Posterior vena cava (tissue), 2 donors: ENCODE measurements at regions not wholly inside any gene's neighbourhood (a gene's known extent, or its start where the extent isn't known, plus 50 kb on each side); places are given as distances from the start of the nearest gene placed in this dataset.

Experiments used
- DNase-seq: peaks from one replicate; pipeline ENCODE4 v3.0.0-alpha.2; 2020; ENCODE audit warnings: low spot score
- intact Hi-C, 2 donors: fragments of 100-400 bp; cut with DNase I; formaldehyde crosslinking; loops; one replicate each; pipeline versions ENCODE4 v1.14.1 to v1.14.2; 2022 to 2023
- donor health status: DM: yes; HTN: yes; CAD: no.
- donor health status: DM: yes; HTN: yes; CAD: no.

DNA sequence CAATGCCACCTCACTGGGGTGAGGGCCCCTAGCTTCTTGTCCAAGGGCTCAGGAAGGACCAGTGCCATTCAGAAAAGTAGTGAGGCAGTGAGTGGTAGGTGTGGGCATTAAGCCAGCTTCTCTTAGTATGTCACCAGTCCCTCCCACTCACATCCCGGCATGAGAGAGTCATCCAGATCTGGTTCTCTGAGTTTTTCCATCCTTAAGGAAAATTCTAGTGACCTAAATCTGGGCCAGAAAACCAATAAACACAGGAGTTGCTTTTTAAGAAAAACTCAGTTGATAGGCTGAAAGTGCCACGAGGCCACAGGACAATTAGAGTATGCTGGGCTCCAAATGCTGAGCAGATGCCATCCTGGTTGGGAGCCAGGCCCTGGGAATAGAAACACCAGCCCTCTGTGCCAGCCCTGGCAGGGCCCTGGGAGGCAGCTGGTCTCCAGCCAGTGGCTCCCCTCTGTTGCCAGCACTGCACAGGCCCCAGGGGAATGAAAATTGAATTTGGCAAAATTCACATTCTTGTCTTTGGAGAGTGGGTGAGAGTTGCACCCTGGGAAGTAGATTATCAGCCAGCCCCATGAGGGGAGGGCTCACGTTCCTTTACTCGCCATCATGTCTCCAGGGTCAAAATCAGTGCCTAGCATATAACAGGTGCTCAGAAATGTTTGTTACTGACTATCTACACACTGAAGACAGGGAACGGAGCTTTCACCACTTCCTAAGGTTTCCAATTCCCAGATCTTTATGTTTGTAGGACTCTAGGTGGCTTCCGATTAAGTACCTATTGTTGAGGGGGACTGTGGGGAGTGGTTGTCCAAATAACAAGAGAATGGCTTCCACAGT is 52.8 kb downstream of the FAM43A start:
- intact Hi-C loops: no loop called here
- DNase-seq: no peak

DNA sequence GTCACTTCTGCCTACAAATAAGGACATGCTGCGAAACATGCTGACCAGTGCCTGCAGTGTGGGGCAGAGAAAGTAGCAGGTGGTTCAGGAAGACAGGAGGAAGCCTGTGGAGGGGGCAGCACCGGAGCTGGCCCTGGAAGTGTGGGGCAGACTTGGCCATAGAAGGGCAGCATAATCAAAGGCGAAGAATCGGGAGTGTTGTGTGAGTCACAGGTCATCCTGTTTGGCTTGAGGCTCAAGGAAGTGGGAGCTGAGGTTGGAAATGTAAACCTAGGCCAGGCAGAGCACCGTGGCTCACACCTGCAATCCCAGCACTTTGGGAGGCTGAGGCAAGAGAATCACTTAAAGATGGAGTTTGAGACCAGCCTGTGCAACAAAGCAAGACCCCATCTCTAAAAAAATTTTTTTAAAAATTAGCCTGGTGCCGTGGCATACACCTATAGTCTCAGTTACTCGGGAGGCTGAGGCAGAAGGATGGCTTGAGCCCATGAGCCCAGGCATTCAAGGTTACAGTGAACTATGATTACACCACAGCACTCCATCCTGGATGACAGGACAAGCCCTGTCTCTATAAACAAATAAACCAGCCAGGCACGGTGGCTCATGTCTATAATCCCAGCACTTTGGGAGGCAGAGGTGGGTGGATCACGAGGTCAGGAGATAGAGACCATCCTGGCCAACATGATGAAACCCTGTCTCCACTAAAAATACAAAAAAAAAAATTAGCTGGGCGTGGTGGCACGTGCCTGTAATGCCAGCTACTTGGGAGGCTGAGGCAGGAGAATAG is 54.0 kb downstream of the FAM43A start:
- DNase-seq: no peak
- intact Hi-C loops: no loop called here

GRCh38 chr3:194740859-194741491 is 55.3 kb downstream of the FAM43A start:
- DNase-seq: no peak
- intact Hi-C loops: no loop called here

- no peak for DNase-seq
- intact Hi-C loops: no loop called here
Observed at GRCh38 chr3:194741916-194742315, 56.2 kb downstream of the FAM43A start.

DNA sequence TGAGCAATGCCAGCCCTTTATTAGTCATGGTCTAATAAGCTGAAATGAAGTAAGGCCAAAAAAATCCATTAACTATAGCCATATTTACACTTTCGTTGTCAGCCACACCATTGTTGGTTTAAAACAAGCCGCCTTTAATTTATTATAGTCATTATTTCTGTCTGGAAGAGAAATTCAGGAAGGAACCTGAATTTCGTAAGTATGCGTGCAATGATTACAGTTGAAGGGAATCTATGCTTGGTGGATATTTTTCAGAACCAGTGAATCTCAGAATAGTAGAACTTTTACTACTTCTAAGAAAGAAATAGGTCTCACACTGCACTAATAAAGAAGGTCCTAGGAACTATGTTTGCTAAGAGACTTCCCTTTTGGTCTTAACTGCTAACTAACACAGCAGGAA is 59.1 kb downstream of the FAM43A start:
- DNase-seq: no peak
- intact Hi-C loops: no loop called here

DNA sequence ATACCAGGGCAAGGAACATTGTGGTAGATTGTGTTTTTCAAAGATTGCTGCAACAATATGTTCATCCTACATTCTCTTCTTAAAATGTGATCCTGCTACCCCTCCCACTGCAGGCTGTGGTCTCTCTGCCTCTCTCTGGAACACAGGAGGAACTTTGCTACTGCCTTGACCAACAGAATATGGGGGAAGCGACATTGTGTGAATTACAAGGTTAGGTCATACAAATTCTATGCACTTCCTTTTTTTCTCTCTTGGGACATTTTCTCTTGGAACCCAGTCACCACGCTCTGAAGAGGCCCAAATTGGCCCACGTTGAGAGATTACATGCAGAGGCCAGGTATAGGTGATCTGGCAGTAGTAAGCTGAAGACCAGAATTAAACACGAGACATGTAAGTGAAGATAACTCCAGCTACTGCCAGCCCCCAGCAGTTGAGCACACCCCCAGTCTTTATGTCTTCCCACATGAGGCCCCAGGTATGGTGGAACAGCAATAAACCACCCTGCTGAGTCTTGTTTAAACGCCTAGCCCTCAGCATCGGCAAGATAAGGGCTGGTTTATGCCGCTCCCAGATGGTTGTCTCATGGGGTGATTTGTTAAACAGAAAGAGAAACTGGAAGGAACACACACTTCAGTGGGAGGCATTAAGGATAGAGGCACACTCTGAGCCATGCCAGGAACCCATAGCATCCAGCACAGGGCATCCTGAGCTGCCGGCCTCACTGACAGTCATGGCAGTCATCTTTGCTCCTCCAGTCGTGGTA is 59.9 kb downstream of the FAM43A start:
- no peak for DNase-seq
- intact Hi-C loops: no loop called here

DNA sequence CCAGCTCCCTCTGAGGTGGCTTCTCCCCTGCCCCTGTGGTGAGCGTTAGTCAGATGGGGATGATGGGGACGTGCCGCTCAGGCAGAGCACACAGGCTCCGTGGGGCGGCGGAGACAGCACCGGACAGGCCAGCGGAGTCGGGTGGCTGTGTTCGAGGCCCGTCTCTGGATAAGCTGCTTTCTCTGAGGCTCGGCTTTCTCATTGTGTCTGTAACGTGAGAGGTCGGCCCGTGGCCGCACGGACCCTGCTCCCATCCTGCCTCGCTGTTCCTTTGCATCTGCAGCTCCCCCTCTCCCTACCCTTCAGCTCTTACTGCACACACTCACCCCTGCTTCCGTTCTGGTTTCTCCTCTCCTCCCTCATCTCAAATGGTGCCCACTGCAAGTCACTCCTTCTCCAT is 62.5 kb downstream of the FAM43A start:
- intact Hi-C loops: no loop called here
- DNase-seq: peak; percentile 51

DNA sequence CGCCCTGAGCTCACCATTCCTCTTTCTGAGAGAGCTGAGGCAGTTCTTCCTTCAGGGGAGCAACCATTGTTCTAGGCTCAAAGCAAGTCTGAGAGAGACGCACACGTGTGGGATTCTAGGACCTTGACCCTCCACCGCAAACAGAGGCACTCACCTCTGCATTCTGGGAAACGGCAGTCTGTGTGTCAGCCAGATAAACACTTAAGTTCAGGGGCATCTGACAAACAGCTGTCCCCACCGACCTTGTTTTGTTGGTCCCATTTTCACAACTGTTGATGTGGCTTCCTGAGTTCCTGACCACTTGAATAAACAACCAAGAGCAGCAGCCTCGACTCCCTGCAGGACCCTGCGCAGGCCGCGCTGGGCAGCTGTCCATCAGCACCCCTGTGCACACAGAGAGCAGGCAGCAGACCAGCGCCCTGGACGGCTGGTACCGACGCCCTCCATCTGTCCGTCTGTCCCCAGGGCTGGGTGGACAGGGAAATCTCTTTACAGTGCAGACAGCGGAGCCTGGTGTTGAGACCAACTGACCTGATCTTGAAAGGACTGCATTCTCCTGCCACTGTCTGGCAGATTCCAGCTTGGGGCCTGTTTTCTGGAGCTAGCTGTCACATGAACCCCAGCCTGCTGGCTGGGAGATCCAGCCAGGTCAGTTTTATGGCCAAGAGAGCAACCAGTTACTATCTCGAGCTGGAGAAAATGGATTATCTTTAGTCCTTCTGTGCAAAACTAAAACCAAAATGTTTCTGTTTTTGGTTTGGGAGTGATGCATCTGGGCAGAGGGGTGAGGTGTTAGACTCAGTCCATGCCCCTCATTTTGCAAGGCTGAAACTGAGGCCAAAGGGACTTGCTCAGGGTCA is 64.2 kb downstream of the FAM43A start:
- no peak for DNase-seq
- intact Hi-C loops: no loop called here

DNA sequence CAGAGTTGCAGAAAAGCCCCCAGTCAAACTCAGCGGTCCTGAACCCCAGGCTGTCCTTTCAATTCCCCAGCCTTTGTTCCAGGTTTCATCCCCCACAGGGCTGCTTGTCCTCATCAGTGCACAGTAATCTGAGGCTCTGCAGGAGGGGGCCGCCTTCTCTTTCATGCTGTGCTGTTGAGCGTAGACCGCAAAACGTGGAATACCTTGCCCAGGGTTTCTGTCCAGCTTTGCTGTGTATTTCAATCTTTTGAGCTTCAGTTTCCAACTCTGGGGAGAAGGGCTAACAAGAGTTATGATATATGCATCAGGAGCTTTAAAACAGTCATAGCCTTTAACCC is 64.8 kb downstream of the FAM43A start:
- intact Hi-C loops: no loop called here
- peak; percentile 24 for DNase-seq

DNA sequence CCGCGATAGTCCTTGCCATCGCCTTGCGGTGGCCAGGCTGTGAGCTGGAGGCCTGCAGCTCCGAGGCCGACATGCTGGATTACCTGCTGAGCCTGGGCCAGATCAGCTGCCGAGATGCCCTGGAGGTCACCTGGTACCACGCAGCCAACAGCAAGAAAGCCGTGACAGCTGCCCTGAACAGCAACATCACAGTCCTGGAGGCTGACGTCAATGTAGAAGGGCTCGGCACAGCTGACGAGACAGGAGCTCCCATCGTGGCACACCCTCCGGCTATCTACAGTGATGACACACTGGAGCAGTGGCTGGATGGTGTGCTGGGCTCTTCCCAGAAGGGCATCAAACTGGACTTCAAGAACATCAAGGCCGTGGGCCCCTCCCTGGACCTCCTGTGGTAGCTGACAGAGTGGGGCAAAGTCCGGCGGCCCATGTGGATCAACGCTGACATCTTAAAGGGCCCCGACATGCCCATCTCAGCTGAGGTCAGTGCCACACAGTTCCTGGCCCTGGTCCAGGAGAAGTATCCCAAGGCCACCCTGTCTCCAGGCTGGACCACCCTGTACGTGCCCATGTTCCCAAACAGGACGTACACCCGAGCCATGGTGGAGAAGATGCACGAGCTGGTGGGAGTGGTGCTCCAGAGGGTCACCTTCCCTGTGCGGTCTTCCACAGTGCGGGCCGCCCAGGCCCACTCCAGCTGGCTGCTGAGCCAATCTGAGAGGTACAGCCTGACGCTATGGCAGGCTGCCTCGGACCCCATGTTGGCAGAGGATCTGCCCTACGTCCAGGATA is 70.2 kb downstream of the FAM43A start:
- intact Hi-C loops: no loop called here
- DNase-seq: no peak

- DNase-seq: no peak
- intact Hi-C loops: no loop called here
Observed at GRCh38 chr3:194756460-194756779, 70.7 kb downstream of the FAM43A start.

- DNase-seq: no peak
- intact Hi-C loops: no loop called here
Observed at GRCh38 chr3:194756791-194757325, 71.2 kb downstream of the FAM43A start.

DNA sequence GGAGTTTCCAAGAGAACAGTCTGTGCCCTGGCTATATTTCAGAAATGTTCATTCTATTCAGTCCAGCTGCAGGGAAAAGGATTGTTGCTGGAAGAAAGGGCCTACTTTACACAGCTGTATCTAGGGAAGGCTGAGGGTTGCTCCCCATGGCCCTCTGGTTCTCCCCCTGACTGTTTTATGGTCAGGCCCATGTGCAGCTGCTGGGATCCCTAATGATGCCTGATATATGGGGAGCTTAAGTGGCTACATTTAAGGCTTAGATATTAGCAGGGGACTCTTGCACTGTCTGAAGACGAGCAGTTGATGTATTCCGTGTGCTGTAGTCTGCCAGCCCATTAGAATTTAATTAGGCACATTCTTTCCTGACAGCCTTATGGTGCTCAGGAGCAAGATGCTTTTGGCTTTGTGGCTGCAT is 72.0 kb downstream of the FAM43A start:
- intact Hi-C loops: no loop called here
- DNase-seq: no peak

DNA sequence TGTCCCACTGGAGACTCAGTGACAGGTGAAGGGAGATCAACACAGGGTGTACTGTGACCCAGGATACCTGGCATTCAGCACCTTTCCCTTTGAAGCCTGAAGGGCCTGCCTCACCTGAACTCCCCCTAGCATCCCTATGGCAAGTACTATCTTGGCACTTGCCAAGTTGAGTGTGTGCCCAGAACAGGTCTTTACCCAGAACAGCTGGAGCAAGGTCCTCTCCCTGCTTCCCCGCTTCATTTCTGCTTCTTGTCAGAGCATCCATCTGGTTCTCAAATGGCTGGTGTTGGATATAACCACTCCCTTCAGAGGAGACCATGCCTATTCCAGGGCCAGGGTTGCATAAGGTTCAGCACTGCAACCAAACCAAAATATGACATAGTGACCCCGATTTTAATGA is 73.0 kb downstream of the FAM43A start:
- intact Hi-C loops: no loop called here
- DNase-seq: no peak

DNA sequence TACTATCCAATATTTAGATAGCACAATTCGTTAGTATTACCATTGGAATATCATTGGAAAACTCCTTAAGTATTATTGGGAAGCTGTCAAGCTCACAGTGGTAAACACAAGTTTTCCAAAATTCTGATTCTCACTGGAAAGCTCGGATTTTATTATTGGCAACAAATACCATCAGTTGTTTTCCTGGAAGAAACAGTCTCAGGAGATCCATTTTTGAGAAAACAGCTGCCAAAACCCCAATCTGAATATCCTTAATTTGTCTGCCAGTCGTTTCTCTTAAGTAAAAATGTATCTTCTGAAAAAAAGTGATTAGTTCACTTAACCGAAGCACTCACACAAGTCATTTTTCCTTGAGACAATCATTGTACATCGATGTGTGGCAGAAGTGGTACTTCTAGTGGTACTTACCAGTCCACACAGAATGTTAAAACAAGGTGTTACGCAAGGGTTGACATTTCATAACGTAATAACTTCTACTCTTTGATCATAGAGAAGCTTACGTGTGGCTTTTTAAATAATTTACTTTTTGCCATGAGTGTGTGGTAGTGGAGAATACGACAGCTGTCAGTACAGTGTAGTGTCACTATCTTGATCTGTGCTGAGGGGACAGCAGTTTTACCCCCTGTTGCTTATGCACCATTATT is 74.9 kb downstream of the FAM43A start:
- intact Hi-C loops: no loop called here
- no peak for DNase-seq

DNA sequence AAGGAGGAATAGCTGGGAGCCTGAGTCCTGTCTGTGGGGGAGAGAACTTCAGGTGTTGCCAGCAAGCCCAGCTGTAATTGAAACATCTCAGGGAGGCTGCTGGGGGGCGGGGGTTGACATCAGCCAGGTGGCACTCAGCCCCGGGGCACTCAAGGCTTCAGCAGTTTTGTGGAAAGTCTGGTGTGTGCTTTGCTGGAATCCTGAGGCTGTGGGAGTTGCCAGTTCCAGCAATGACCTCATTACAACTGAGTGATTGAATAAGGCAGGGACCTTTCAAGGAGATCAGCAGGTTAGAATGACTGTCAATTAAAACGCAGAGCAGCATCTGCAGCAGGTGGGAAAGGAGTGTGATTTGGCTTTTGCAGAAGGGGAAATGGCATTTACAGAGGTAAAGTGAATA is 75.7 kb downstream of the FAM43A start:
- intact Hi-C loops: no loop called here
- DNase-seq: no peak

- no peak for DNase-seq
- intact Hi-C loops: no loop called here
Observed at GRCh38 chr3:194766845-194767244, 81.2 kb downstream of the FAM43A start.
